Brain microvascular endothelial cell (primary cell): ENCODE measurements at regions not wholly inside any gene's neighbourhood (a gene's known extent, or its start where the extent isn't known, plus 50 kb on each side); places are given as distances from the start of the nearest gene placed in this dataset.

Experiments used
- DNase-seq: peaks from one replicate; pipeline ENCODE4 v3.0.0-alpha.2; 2020
- H3K27ac ChIP-seq: fragments of 250-450 bp; sonication (Bioruptor Pico); 2 replicates; pipeline ENCODE4 v1.5.1; 2020; ENCODE audit warnings: mild to moderate bottlenecking, moderate library complexity
- H3K27me3 ChIP-seq: fragments of 250-450 bp; sonication (Bioruptor Pico); replicated peaks from 2 replicates; pipeline ENCODE4 v1.5.1; 2020; ENCODE audit warnings: mild to moderate bottlenecking
- H3K36me3 ChIP-seq: fragments of 250-450 bp; sonication (Bioruptor Pico); replicated peaks from 2 replicates; pipeline ENCODE4 v1.5.1; 2020; ENCODE audit warnings: mild to moderate bottlenecking
- H3K4me3 ChIP-seq: 2 replicates; pipeline ENCODE4 v1.5.1; 2011; ENCODE audit warnings: low read depth, mild to moderate bottlenecking, control low read depth, low read length, moderate library complexity
- in situ Hi-C: cut with HindIII; loops from 2 replicates; pipeline ENCODE4 v1.10.0; 2017; ENCODE audit warnings: low sequenced_read_pairs, low pct_ligation_motif_present
- TF ChIP-seq, protein P1 (sequence below): IDR thresholded peaks from 2 replicates; pipeline ENCODE4 v1.5.1; 2011; ENCODE audit warnings: low read depth, mild to moderate bottlenecking, moderate library complexity, low read length, control low read depth, inconsistent platforms; ENCODE audit errors: missing control alignments

DNA sequence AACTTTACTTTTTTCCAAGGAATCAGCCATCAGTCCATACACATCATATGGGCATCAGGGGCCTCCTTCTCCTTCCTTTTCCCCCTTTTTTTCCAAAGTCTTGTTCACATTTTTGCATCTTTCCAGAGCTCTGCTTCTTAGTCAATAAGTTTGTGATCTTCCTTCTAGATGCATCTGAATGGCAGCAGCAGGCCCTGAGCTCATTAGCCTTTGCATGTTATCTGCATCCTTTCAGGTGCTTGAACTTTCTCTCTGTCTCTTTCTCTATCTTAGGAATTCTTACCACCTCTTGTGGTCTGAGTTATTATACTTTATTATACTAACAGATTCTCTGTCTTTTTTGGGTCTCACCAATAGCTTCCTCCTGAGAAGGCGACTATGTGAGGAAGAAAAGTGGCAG lies 312.4 kb upstream of the FANCL start:
- H3K36me3 ChIP-seq = no peaks in the 10 kb centered on the region
- H3K27ac ChIP-seq = no peak overlapping the region
- no peaks in the 10 kb centered on the region for H3K27me3 ChIP-seq
- H3K4me3 ChIP-seq = no peak overlapping the region
- TF ChIP-seq, protein P1, sequence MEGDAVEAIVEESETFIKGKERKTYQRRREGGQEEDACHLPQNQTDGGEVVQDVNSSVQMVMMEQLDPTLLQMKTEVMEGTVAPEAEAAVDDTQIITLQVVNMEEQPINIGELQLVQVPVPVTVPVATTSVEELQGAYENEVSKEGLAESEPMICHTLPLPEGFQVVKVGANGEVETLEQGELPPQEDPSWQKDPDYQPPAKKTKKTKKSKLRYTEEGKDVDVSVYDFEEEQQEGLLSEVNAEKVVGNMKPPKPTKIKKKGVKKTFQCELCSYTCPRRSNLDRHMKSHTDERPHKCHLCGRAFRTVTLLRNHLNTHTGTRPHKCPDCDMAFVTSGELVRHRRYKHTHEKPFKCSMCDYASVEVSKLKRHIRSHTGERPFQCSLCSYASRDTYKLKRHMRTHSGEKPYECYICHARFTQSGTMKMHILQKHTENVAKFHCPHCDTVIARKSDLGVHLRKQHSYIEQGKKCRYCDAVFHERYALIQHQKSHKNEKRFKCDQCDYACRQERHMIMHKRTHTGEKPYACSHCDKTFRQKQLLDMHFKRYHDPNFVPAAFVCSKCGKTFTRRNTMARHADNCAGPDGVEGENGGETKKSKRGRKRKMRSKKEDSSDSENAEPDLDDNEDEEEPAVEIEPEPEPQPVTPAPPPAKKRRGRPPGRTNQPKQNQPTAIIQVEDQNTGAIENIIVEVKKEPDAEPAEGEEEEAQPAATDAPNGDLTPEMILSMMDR = no peak
- in situ Hi-C loops = no loop called here
- no peak for DNase-seq

DNA sequence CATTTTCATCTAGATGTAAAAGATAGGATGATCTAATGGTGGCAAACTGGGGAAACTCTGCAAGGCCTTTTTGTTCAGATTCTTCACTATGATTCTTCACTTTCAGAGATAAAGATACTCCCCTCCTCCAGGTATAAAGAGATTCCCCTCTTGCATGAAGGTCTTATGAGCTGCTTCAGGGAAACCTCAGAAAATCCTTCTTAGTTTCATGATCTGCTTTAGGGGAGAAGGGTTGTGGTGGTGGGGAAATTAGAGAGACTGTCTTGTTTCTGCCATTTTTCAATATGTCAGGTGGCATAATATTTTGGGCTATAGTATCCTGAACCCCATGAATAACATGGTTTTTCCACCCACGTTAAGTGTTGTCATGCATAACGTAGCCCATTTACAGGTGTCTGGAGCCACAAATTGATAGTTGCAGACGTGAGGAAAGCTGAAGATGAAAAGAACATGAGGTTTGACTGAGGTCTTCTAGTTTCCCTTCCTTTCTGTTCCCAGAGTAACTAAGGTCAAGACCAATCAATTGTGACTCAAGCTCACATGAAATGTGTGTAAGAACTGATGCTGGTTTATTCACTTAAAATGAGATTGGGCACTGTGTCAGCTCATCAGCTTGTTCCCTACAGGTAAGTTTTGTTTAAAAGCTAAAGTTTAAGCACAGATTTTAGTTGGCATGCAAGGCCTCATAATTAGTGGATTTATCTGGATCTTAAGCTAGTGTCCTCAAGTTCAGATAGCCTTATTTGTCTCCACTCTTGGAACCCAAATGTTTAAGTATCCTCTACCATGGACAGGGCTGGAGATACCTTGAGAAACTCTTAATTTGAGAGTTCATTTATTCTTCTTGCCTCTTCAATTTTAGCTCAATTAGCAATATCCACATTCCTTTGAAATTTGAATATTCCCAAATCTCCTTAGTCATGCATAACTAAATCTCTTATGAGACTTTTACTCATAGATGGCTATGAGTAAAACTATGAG lies 304.5 kb upstream of the FANCL start:
- no peak for DNase-seq
- Histone ChIP-seq H3K27me3 (no peaks in the 10 kb centered on the region), H3K36me3 (no peaks in the 10 kb centered on the region), H3K4me3 (no peak overlapping the region), H3K27ac (no peak overlapping the region)
- in situ Hi-C loops = no loop called here
- TF ChIP-seq, protein P1 = no peak

DNA sequence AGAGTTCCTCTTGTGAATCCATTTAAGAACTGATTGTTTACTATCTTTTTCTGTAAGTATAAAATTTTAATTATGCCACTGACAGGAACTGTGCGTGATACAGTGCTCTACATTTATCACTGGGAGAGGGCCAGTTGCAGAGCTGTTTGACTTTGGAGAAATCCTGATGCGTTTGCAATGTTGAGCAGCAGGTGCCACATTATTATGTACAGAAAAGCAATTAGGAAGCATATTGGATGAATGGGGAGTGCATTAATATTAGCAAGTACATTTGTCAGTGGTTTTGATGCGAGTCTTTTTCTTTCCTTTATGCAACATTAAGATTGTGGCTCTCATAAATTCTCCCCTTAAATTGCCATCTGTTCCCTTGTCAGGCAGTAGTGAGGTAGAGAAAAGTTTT lies 302.3 kb upstream of the FANCL start:
- no peak for DNase-seq
- no peaks in the 10 kb centered on the region for H3K36me3 ChIP-seq
- TF ChIP-seq, protein P1 = no peak

DNA sequence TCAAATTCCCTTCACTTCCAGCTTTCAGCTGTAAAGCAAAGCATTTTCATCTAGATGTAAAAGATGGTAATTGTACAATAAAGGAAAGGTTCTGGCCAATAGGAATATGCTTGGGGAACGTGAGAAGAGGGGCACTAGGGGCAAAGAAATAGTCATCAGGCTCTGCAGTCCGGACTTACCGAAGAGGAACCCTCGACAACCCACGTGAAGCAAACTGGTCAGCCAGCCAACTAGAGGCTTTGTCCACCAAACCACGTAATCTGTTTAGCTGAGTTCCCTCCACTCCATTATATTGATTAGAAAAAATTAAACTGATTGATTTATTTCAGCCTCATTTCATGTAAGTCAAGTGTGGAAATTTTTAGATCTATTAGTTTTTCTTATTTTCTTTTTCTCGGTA lies 300.4 kb upstream of the FANCL start:
- Histone ChIP-seq H3K27me3 (no peaks in the 10 kb centered on the region), H3K36me3 (no peaks in the 10 kb centered on the region), H3K4me3 (no peak overlapping the region), H3K27ac (no peak overlapping the region)
- in situ Hi-C loops = no loop called here
- no peak for DNase-seq
- TF ChIP-seq, protein P1 = no peak

More for the DNA sequence above, 302.3 kb upstream of the FANCL start:
- Histone ChIP-seq H3K27ac (no peak overlapping the region), H3K27me3 (no peaks in the 10 kb centered on the region), H3K4me3 (no peak overlapping the region)
- in situ Hi-C loops = no loop called here

DNA sequence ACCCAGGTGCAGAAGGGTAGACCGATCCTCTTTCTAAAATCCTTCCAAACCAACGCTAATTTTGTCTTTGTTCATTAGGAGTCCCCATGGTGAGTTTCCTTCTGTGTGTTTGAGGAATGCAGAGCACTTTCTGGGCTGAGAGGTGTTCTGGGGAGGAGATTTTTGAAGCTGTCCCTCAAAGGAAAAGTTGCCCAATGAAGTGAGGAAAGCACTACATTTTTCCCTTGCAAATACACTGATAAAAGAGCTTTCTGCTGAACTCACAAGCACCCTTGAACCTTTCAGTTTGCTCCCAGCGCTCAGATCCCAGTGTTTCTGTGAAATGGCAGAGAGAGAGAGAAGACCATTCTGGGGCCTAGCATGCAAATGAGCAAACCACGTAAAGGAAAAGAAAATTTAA lies 299.6 kb upstream of the FANCL start:
- H3K27ac ChIP-seq = no peak overlapping the region
- no peaks in the 10 kb centered on the region for H3K36me3 ChIP-seq
- TF ChIP-seq, protein P1 = no peak
- no peaks in the 10 kb centered on the region for H3K27me3 ChIP-seq
- no peak overlapping the region for H3K4me3 ChIP-seq
- no peak for DNase-seq
- in situ Hi-C loops = no loop called here

DNA sequence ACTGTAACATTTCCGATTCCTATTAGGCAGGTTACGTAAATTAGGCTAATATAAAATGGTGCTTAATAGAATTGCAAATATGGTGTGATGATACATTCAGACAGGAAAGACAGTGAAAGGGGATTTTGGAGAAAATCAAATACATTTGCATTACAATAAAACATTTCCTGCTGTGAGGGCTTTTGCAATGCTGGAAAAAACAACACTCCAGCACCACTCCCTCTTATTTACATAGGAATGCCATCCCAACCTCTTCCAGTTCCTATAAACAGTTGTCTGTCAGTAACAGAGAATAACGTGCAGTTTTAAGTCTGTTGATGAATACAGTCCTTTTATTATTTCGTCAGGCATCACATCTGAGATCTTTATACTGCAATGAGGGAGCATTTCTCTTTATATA lies 298.8 kb upstream of the FANCL start:
- in situ Hi-C loops = no loop called here
- TF ChIP-seq, protein P1 = no peak
- no peak overlapping the region for H3K27ac ChIP-seq
- DNase-seq = no peak
- H3K27me3 ChIP-seq = no peaks in the 10 kb centered on the region
- no peak overlapping the region for H3K4me3 ChIP-seq
- no peaks in the 10 kb centered on the region for H3K36me3 ChIP-seq
